ENCODE measurements at regions not wholly inside any gene's neighbourhood (a gene's known extent, or its start where the extent isn't known, plus 50 kb on each side); places are given as distances from the start of the nearest gene placed in this dataset.

- CTCF ChIA-PET, result interaction anchor here (0.8 to 16.5 kb wide), 6 partner anchors 9 to 243 kb away, joined by 3 to 343 read pairs (median 6); no protein-coding TSS in a partner anchor
- WGBS (ENCODE audit: missing lambda C conversion rate), result 83% methylated on average over 2 of the region's 2 CpGs
- no peak for TF ChIP-seq EP300 (IDR thresholded peaks at IDR 0.05)
- TF ChIP-seq JUNB (IDR thresholded peaks at IDR 0.05), result no peak
- no peak for TF ChIP-seq POLR2AphosphoS2 (conservative IDR thresholded peaks at IDR 0.05; ENCODE audit: low read length)
- TF ChIP-seq MAFK (IDR thresholded peaks at IDR 0.05; ENCODE audit: partially characterized antibody), result no peak
- TF ChIP-seq ZNF302 (CRISPR knock-in tag; IDR thresholded peaks at IDR 0.05), result no peak
- TF ChIP-seq EHF (CRISPR knock-in tag; IDR thresholded peaks at IDR 0.05), result no peak
- TF ChIP-seq HDAC2 (IDR thresholded peaks at IDR 0.05), result no peak
- TF ChIP-seq ATOH8 (CRISPR knock-in tag; IDR thresholded peaks at IDR 0.05; ENCODE audit: low read depth), result no peak
- H3K4me3 ChIP-seq, result no peak overlapping the region
- POLR2A ChIA-PET, result interaction anchor here (0.6 kb wide), 1 partner anchor 338 kb away, joined by 3 read pairs; no protein-coding TSS in a partner anchor
- peak overlapping the region in 1 of 2 experiments; percentile 50; a peak in 2 of 6 replicates for H3K27ac ChIP-seq
- no peaks in the 10 kb centered on the region for H3K9me3 ChIP-seq
- H3K4me2 ChIP-seq, result no peak overlapping the region
- FAIRE-seq (no peak), ATAC-seq (no peak), DNase-seq (ENCODE audit: low read depth in 1 of 2, low spot score in 1 of 2) (no peak)
- peaks cover 25% of the 10 kb centered on the region for H3K4me1 ChIP-seq
Measured at GRCh38 chr9:109913461-109913810, 133.4 kb downstream of the PALM2AKAP2 start.

GRCh38 chr9:109914280-109915027 is 134.5 kb downstream of the PALM2AKAP2 start:
- Histone ChIP-seq H3K27ac (no peak overlapping the region), H3K4me2 (no peak overlapping the region), H3K4me3 (no peak overlapping the region), H3K9me3 (no peaks in the 10 kb centered on the region), H3K4me1 (peaks cover 25% of the 10 kb centered on the region)
- ATAC-seq (no peak), FAIRE-seq (no peak), DNase-seq (ENCODE audit: low read depth in 1 of 2, low spot score in 1 of 2) (no peak)
- POLR2A ChIA-PET, result interaction anchor here (0.6 kb wide), 1 partner anchor 339 kb away, joined by 3 read pairs; no protein-coding TSS in a partner anchor
- 85% methylated on average over 4 of the region's 4 CpGs for WGBS (ENCODE audit: missing lambda C conversion rate)
- TF ChIP-seq HMGXB4 (CRISPR knock-in tag; IDR thresholded peaks at IDR 0.05; ENCODE audit: borderline replicate concordance) (no peak), MAZ (IDR thresholded peaks at IDR 0.05; ENCODE audit: borderline replicate concordance, low read depth, low read length) (no peak), EP300 (IDR thresholded peaks at IDR 0.05) (no peak), BHLHE40 (IDR thresholded peaks at IDR 0.05; ENCODE audit: low read depth, low read length) (no peak), MAX (IDR thresholded peaks at IDR 0.05) (no peak), KDM5A (IDR thresholded peaks at IDR 0.05) (no peak)
- CTCF ChIA-PET, result interaction anchor here (0.8 to 16.5 kb wide), 4 partner anchors 10 to 242 kb away, joined by 3 to 343 read pairs (median 12); no protein-coding TSS in a partner anchor

GRCh38 chr9:109916316-109916715 is 136.3 kb downstream of the PALM2AKAP2 start:
- TF ChIP-seq ESRRA (IDR thresholded peaks at IDR 0.05; ENCODE audit: borderline replicate concordance, low read length), result no peak
- no peak for TF ChIP-seq MAFK (IDR thresholded peaks at IDR 0.05; ENCODE audit: partially characterized antibody)
- TF ChIP-seq NFE2L2 (conservative IDR thresholded peaks at IDR 0.05; ENCODE audit: low read length), result no peak
- TF ChIP-seq E2F6 (IDR thresholded peaks at IDR 0.05; ENCODE audit: borderline replicate concordance, low read depth), result no peak
- no peak for TF ChIP-seq CEBPB (IDR thresholded peaks at IDR 0.05)
- TF ChIP-seq POLR2AphosphoS2 (conservative IDR thresholded peaks at IDR 0.05; ENCODE audit: low read length), result no peak
- POLR2A ChIA-PET, result no interaction called here

More at GRCh38 chr9:109916316-109916715, 136.3 kb downstream of the PALM2AKAP2 start:
- ATAC-seq, result no peak
- Histone ChIP-seq H3K9me3 (no peaks in the 10 kb centered on the region), H3K4me3 (no peak overlapping the region), H3K27ac (no peak overlapping the region), H3K4me1 (peaks cover 15% of the 10 kb centered on the region), H3K4me2 (no peak overlapping the region)
- no peak for FAIRE-seq
- WGBS (ENCODE audit: missing lambda C conversion rate), result 79% methylated on average over 6 of the region's 6 CpGs
- no peak for DNase-seq (ENCODE audit: low read depth in 1 of 2, low spot score in 1 of 2)
- CTCF ChIA-PET, result interaction anchor here (0.9 to 2.1 kb wide), 3 partner anchors 13 to 236 kb away, joined by 3 to 10 read pairs (median 3); no protein-coding TSS in a partner anchor

Measured in A549 (cell line).